IMR-90 (cell line): ENCODE measurements at regions not wholly inside any gene's neighbourhood (a gene's known extent, or its start where the extent isn't known, plus 50 kb on each side); places are given as distances from the start of the nearest gene placed in this dataset.

ENCODE experiments used
- CTCF ChIP-seq: conservative IDR thresholded peaks from 2 replicates; pipeline ENCODE4 v1.5.1; 2012; ENCODE audit warnings: mild to moderate bottlenecking, low read depth, low read length, improper control_type of control experiment
- MAZ ChIP-seq: IDR thresholded peaks from 2 replicates; pipeline ENCODE4 v1.6.1; 2012; ENCODE audit warnings: low read depth, mild to moderate bottlenecking, low read length, improper control_type of control experiment, moderate library complexity, borderline replicate concordance
- POLR2A ChIP-seq: IDR thresholded peaks from 2 replicates; pipeline ENCODE4 v1.6.1; 2012; ENCODE audit warnings: mild to moderate bottlenecking, low read depth, low read length
- RAD21 ChIP-seq: IDR thresholded peaks from 2 replicates; pipeline ENCODE4 v1.6.1; 2012; ENCODE audit warnings: low read length, improper control_type of control experiment
- SMC3 ChIP-seq: fragments of 150-350 bp; IDR thresholded peaks from 2 replicates; pipeline ENCODE4 v1.6.1; 2016; ENCODE audit warnings: low read depth, mild to moderate bottlenecking, antibody characterized with exemption, low read length, moderate library complexity
- TF ChIP-seq, protein P1 (sequence below): fragments of 150-350 bp; IDR thresholded peaks from 2 replicates; pipeline ENCODE4 v1.6.1; 2017; ENCODE audit warnings: mild to moderate bottlenecking, antibody characterized with exemption, low read length, low read depth

- TF ChIP-seq CTCF (no peak), POLR2A (no peak), RAD21 (no peak), MAZ (no peak), SMC3 (no peak)
- TF ChIP-seq, protein P1, sequence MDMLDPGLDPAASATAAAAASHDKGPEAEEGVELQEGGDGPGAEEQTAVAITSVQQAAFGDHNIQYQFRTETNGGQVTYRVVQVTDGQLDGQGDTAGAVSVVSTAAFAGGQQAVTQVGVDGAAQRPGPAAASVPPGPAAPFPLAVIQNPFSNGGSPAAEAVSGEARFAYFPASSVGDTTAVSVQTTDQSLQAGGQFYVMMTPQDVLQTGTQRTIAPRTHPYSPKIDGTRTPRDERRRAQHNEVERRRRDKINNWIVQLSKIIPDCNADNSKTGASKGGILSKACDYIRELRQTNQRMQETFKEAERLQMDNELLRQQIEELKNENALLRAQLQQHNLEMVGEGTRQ = no peak
These were observed 132.1 kb downstream of the PLPPR4 start for GRCh38 chr1:99396389-99396788.
